ENCODE measurements at regions not wholly inside any gene's neighbourhood (a gene's known extent, or its start where the extent isn't known, plus 50 kb on each side); places are given as distances from the start of the nearest gene placed in this dataset.

DNA sequence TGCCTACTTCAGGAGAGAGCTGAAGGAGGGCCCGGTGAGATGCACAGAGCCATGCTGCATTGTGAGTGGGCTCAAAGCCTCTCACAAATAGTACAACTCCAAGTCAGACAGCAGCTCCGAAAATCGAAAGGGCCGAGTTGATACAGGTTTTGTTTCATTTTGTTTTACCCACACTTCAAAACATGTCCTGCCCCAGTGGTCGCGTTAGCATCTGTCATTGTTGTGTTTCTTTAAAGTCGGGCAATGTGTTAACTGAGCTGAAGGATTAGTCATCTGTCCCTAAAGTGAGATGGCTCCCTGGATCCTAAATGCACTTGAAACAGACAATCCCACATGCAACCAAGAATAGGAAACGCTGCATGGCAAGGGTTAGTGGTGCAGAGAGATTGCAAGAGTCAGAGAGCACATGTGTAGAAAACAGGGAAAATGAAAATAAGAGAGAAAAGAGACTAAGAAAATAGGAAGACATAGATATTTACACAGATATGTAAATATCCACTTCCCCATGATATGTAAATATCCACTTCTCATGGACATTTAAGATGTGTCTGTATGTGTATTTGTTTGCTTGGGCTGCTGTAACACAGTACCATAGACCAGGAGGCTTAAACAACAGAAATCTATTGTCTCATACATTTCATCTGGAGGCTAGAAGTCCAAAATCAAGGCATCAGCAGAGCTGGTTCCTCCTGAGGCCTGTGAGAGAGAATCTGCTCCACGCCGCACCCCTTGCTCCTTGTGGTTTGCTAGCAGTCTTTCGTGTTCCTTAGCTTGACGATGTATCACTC lies 131.4 kb upstream of the RAB4A start:
- H3K9ac ChIP-seq (ENCODE audit: low read depth in 1 of 2, low read length in 2 of 2): no peak overlapping the region
- H3K36me3 ChIP-seq (ENCODE audit: control insufficient read depth in 2 of 2, insufficient read depth in 2 of 2, low read length in 2 of 2): no peaks in the 10 kb centered on the region
- no peak overlapping the region for H3K27ac ChIP-seq (ENCODE audit: low read depth in 2 of 2, low read length in 2 of 2)
- no peaks in the 10 kb centered on the region for H3K4me1 ChIP-seq (ENCODE audit: control insufficient read depth in 2 of 2, insufficient read depth in 2 of 2, low read length in 2 of 2)
- no peaks in the 10 kb centered on the region for H3K27me3 ChIP-seq (ENCODE audit: control insufficient read depth in 2 of 2, insufficient read depth in 2 of 2, low read length in 2 of 2)
- peak overlapping the region in 1 of 2 donors; percentile 22 for H3K4me3 ChIP-seq (ENCODE audit: low read length in 2 of 2)
- no peaks in the 10 kb centered on the region for H3K9me3 ChIP-seq (ENCODE audit: control insufficient read depth in 2 of 2, low read length in 2 of 2)

DNA sequence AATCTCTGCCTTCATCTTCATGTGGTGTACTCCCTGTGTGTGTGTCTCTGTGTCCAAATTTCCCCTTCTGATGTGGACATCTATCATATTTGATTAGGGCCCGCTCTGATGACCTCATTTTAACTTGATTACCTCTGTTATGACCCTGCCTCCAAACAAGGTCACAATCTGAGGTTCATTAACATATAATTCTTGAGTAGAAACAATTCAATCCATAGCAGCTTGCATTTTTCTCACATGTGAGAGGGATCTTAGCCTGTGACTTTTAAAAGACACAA lies 130.9 kb upstream of the RAB4A start:
- Histone ChIP-seq H3K9ac (ENCODE audit: low read depth in 1 of 2, low read length in 2 of 2) (no peak overlapping the region), H3K4me3 (ENCODE audit: low read length in 2 of 2) (no peak overlapping the region), H3K27ac (ENCODE audit: low read depth in 2 of 2, low read length in 2 of 2) (no peak overlapping the region), H3K9me3 (ENCODE audit: control insufficient read depth in 2 of 2, low read length in 2 of 2) (no peaks in the 10 kb centered on the region), H3K4me1 (ENCODE audit: control insufficient read depth in 2 of 2, insufficient read depth in 2 of 2, low read length in 2 of 2) (no peaks in the 10 kb centered on the region), H3K27me3 (ENCODE audit: control insufficient read depth in 2 of 2, insufficient read depth in 2 of 2, low read length in 2 of 2) (no peaks in the 10 kb centered on the region), H3K36me3 (ENCODE audit: control insufficient read depth in 2 of 2, insufficient read depth in 2 of 2, low read length in 2 of 2) (no peaks in the 10 kb centered on the region)

DNA sequence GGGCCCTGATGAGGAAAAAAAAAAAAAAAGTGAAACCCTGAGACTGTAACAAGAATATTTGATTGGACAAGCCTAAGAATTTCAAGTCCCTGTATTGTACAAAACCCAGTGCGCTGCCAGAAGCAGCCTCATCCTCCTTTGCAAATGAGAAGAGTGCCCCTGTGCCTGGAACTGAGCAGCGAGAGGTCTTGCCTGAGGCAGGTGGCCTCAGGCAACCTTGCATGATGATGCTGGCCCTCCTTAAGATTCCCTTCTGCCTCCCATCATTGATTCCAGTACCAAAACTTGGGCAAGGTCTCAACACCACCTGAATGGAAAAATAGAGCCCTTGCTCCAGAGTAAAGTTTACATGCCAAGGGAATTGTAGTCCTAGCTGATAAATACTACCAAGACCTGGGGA lies 129.6 kb upstream of the RAB4A start:
- Histone ChIP-seq H3K4me1 (ENCODE audit: control insufficient read depth in 2 of 2, insufficient read depth in 2 of 2, low read length in 2 of 2) (no peaks in the 10 kb centered on the region), H3K36me3 (ENCODE audit: control insufficient read depth in 2 of 2, insufficient read depth in 2 of 2, low read length in 2 of 2) (no peaks in the 10 kb centered on the region), H3K4me3 (ENCODE audit: low read length in 2 of 2) (no peak overlapping the region), H3K27me3 (ENCODE audit: control insufficient read depth in 2 of 2, insufficient read depth in 2 of 2, low read length in 2 of 2) (no peaks in the 10 kb centered on the region), H3K9me3 (ENCODE audit: control insufficient read depth in 2 of 2, low read length in 2 of 2) (no peaks in the 10 kb centered on the region), H3K27ac (ENCODE audit: low read depth in 2 of 2, low read length in 2 of 2) (no peak overlapping the region), H3K9ac (ENCODE audit: low read depth in 1 of 2, low read length in 2 of 2) (no peak overlapping the region)

DNA sequence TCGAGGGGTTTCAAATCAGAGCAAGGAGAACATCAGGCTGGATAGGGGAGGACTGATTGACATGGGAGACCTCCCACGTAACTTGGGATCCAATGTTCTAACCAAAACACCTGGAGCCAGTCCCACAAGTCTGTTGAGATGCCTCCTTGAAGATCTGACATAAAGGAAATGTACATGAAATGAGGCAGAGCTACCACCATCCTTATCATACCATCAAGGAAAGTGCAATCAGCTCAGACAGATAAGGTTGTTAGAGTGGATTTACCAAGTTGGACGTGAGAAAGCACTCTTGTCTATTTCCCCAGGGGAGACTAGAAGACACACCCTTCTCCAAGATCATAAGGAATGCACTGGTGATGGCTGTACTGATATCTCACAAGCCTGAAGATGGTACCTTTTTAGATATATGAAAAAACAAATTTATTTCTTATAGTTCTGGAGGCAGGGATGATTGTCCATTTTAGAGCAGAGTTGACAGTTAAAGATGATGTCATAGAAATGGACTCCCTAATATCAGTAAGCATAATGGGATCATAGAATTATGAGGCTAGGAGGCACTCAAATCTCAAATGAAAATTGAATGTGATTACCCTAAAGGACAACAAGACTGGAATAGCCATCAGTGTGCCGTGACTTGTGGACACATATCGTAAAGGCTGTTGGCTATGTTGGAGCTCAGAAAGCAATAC lies 129.1 kb upstream of the RAB4A start:
- H3K4me1 ChIP-seq (ENCODE audit: control insufficient read depth in 2 of 2, insufficient read depth in 2 of 2, low read length in 2 of 2): no peaks in the 10 kb centered on the region
- no peaks in the 10 kb centered on the region for H3K36me3 ChIP-seq (ENCODE audit: control insufficient read depth in 2 of 2, insufficient read depth in 2 of 2, low read length in 2 of 2)
- H3K27me3 ChIP-seq (ENCODE audit: control insufficient read depth in 2 of 2, insufficient read depth in 2 of 2, low read length in 2 of 2): no peaks in the 10 kb centered on the region
- H3K9me3 ChIP-seq (ENCODE audit: control insufficient read depth in 2 of 2, low read length in 2 of 2): no peaks in the 10 kb centered on the region
- no peak overlapping the region for H3K9ac ChIP-seq (ENCODE audit: low read depth in 1 of 2, low read length in 2 of 2)
- no peak overlapping the region for H3K4me3 ChIP-seq (ENCODE audit: low read length in 2 of 2)
- no peak overlapping the region for H3K27ac ChIP-seq (ENCODE audit: low read depth in 2 of 2, low read length in 2 of 2)

DNA sequence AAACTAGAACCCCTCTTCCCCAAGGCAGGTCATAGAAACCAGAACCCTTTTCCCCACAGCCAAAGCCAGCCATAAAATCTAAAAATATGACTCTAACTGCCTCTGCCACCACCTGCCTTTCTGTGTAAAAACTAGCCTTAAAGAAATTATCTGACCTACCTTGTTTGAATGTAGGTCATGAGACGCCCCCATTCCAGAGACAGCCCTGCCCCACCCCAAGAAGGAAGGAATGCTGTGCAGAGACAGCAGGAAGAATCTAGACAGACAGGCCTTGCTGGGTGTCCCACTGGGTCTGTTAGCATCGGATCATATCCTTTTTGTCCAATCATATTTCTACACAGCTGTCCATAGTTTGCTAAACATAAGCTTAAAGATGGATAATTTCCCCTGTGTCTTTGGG lies 128.4 kb upstream of the RAB4A start:
- no peaks in the 10 kb centered on the region for H3K9me3 ChIP-seq (ENCODE audit: control insufficient read depth in 2 of 2, low read length in 2 of 2)
- no peaks in the 10 kb centered on the region for H3K27me3 ChIP-seq (ENCODE audit: control insufficient read depth in 2 of 2, insufficient read depth in 2 of 2, low read length in 2 of 2)
- H3K4me1 ChIP-seq (ENCODE audit: control insufficient read depth in 2 of 2, insufficient read depth in 2 of 2, low read length in 2 of 2): no peaks in the 10 kb centered on the region
- H3K4me3 ChIP-seq (ENCODE audit: low read length in 2 of 2): no peak overlapping the region
- no peaks in the 10 kb centered on the region for H3K36me3 ChIP-seq (ENCODE audit: control insufficient read depth in 2 of 2, insufficient read depth in 2 of 2, low read length in 2 of 2)
- no peak overlapping the region for H3K27ac ChIP-seq (ENCODE audit: low read depth in 2 of 2, low read length in 2 of 2)
- H3K9ac ChIP-seq (ENCODE audit: low read depth in 1 of 2, low read length in 2 of 2): no peak overlapping the region

DNA sequence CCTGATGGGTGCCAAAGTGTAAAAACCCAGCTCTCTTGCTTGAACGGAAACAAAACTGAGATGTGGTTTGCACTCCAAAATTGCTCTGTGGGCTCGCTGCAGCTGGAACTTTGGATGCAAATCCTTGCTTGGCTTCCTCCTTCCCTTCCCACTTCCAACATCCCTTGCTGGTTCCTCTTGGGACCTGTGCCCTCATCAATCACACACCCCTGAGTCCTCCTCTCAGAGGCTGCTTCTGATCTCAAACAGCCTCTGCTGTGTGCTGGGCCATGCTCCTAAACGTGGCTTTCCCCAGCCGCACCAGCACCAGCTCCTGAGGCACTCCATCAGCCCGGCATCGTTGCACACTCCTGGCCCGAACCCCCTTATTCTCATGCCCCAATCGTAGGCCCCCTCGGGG lies 124.3 kb upstream of the RAB4A start:
- H3K4me1 ChIP-seq (ENCODE audit: control insufficient read depth in 2 of 2, insufficient read depth in 2 of 2, low read length in 2 of 2): no peaks in the 10 kb centered on the region
- H3K9ac ChIP-seq (ENCODE audit: low read depth in 1 of 2, low read length in 2 of 2): no peak overlapping the region
- no peaks in the 10 kb centered on the region for H3K36me3 ChIP-seq (ENCODE audit: control insufficient read depth in 2 of 2, insufficient read depth in 2 of 2, low read length in 2 of 2)
- no peak overlapping the region for H3K27ac ChIP-seq (ENCODE audit: low read depth in 2 of 2, low read length in 2 of 2)
- no peak overlapping the region for H3K4me3 ChIP-seq (ENCODE audit: low read length in 2 of 2)
- no peaks in the 10 kb centered on the region for H3K9me3 ChIP-seq (ENCODE audit: control insufficient read depth in 2 of 2, low read length in 2 of 2)
- peaks cover 0 to 7% of the 10 kb centered on the region in 2 donors for H3K27me3 ChIP-seq (ENCODE audit: control insufficient read depth in 2 of 2, insufficient read depth in 2 of 2, low read length in 2 of 2)

DNA sequence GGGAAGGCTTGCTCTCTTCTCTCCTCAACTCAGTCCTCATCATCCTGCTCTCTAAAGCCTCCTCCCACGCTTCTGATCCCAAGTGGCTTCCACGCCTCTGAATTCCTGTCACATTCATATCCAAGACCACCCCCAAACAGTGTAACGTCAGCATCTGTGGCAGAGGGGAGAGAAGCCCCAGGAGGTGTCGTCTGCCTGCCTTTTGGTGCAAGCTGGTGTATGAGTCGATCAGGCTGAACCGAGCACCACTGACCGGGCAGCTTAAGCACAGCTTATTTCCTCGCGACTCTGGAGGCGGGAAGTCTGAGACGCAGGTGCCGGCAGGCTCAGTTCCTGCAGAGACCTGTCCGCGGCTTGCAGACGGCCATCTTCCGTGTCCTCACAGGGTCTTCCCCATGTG lies 123.8 kb upstream of the RAB4A start:
- Histone ChIP-seq H3K4me1 (ENCODE audit: control insufficient read depth in 2 of 2, insufficient read depth in 2 of 2, low read length in 2 of 2) (no peaks in the 10 kb centered on the region), H3K27ac (ENCODE audit: low read depth in 2 of 2, low read length in 2 of 2) (no peak overlapping the region), H3K9ac (ENCODE audit: low read depth in 1 of 2, low read length in 2 of 2) (no peak overlapping the region), H3K36me3 (ENCODE audit: control insufficient read depth in 2 of 2, insufficient read depth in 2 of 2, low read length in 2 of 2) (no peaks in the 10 kb centered on the region), H3K4me3 (ENCODE audit: low read length in 2 of 2) (no peak overlapping the region), H3K27me3 (ENCODE audit: control insufficient read depth in 2 of 2, insufficient read depth in 2 of 2, low read length in 2 of 2) (peaks cover 0 to 7% of the 10 kb centered on the region in 2 donors), H3K9me3 (ENCODE audit: control insufficient read depth in 2 of 2, low read length in 2 of 2) (no peaks in the 10 kb centered on the region)

DNA sequence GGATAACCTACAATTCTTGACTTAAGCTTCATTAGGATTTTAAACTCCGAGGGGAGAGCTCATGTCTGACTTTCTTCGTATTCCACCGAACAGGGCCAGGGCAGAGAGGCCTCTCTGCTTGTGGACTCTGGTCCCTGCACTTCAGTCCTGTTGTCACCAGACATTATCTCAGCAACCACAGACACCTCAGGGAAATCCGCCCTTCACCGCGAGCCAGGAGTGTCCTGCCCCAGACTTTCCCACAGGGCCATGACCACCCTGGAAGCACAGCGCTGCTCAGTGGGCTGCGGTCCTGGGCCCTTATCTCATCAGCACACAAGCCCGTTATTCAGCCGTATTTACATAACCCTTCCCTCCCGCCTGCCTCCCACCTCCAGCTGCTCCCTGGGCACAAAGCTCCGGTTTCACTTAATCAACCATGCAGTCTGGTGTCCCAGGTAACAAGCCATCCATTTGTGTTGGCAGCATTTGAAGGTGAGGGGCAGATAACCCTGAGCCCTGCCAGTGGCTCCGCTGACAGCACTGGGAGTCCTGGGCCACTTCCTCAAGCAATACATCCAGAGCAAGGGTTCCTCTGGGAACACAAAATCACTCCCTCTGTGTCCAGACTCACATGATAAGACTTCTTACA lies 122.8 kb upstream of the RAB4A start:
- no peaks in the 10 kb centered on the region for H3K36me3 ChIP-seq (ENCODE audit: control insufficient read depth in 2 of 2, insufficient read depth in 2 of 2, low read length in 2 of 2)
- no peak overlapping the region for H3K4me3 ChIP-seq (ENCODE audit: low read length in 2 of 2)

DNA sequence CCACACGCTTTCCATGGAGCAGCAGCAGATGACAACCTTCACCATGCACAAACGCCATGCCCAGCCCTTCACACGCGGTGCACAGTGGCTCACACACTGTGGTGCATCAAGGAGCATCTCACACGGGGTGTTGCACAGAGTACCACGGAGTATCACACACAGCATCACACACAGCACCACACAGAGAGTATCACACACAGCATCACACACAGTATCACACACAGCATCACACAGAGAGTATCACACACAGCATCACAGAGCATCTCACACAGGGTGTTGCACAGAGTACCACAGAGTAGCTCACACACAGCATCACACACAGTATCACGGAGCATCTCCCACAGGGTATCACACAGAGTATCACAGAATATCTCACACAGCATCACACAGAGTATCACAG lies 122.2 kb upstream of the RAB4A start:
- H3K36me3 ChIP-seq (ENCODE audit: control insufficient read depth in 2 of 2, insufficient read depth in 2 of 2, low read length in 2 of 2): no peaks in the 10 kb centered on the region
- no peaks in the 10 kb centered on the region for H3K4me1 ChIP-seq (ENCODE audit: control insufficient read depth in 2 of 2, insufficient read depth in 2 of 2, low read length in 2 of 2)
- no peak overlapping the region for H3K27ac ChIP-seq (ENCODE audit: low read depth in 2 of 2, low read length in 2 of 2)
- no peak overlapping the region for H3K4me3 ChIP-seq (ENCODE audit: low read length in 2 of 2)
- H3K27me3 ChIP-seq (ENCODE audit: control insufficient read depth in 2 of 2, insufficient read depth in 2 of 2, low read length in 2 of 2): peaks cover 0 to 7% of the 10 kb centered on the region in 2 donors
- no peak overlapping the region for H3K9ac ChIP-seq (ENCODE audit: low read depth in 1 of 2, low read length in 2 of 2)
- no peaks in the 10 kb centered on the region for H3K9me3 ChIP-seq (ENCODE audit: control insufficient read depth in 2 of 2, low read length in 2 of 2)

More for the DNA sequence above, 122.8 kb upstream of the RAB4A start:
- H3K27ac ChIP-seq (ENCODE audit: low read depth in 2 of 2, low read length in 2 of 2): no peak overlapping the region
- no peaks in the 10 kb centered on the region for H3K4me1 ChIP-seq (ENCODE audit: control insufficient read depth in 2 of 2, insufficient read depth in 2 of 2, low read length in 2 of 2)
- no peaks in the 10 kb centered on the region for H3K9me3 ChIP-seq (ENCODE audit: control insufficient read depth in 2 of 2, low read length in 2 of 2)
- H3K27me3 ChIP-seq (ENCODE audit: control insufficient read depth in 2 of 2, insufficient read depth in 2 of 2, low read length in 2 of 2): peaks cover 0 to 7% of the 10 kb centered on the region in 2 donors
- H3K9ac ChIP-seq (ENCODE audit: low read depth in 1 of 2, low read length in 2 of 2): no peak overlapping the region

DNA sequence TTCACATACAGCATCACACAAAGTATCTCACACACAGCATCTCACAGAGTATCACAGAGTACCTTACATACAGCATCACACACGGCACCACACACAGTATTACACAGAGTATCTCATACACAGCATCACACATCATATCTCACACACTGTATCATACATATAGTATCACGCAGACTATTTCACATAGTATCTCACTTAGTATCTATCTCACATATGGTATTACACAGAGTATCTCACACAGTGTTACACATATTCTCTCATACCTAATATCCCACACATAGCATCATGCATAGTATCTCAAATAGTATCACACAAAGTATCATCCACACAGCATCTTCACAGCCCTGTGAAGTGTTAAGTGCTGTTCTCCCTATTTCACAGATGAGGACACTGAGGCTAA lies 121.5 kb upstream of the RAB4A start:
- no peak overlapping the region for H3K4me3 ChIP-seq (ENCODE audit: low read length in 2 of 2)
- H3K9me3 ChIP-seq (ENCODE audit: control insufficient read depth in 2 of 2, low read length in 2 of 2): no peaks in the 10 kb centered on the region

More for the DNA sequence above, 121.5 kb upstream of the RAB4A start:
- Histone ChIP-seq H3K4me1 (ENCODE audit: control insufficient read depth in 2 of 2, insufficient read depth in 2 of 2, low read length in 2 of 2) (no peaks in the 10 kb centered on the region), H3K27ac (ENCODE audit: low read depth in 2 of 2, low read length in 2 of 2) (no peak overlapping the region), H3K27me3 (ENCODE audit: control insufficient read depth in 2 of 2, insufficient read depth in 2 of 2, low read length in 2 of 2) (peaks cover 0 to 7% of the 10 kb centered on the region in 2 donors), H3K36me3 (ENCODE audit: control insufficient read depth in 2 of 2, insufficient read depth in 2 of 2, low read length in 2 of 2) (no peaks in the 10 kb centered on the region), H3K9ac (ENCODE audit: low read depth in 1 of 2, low read length in 2 of 2) (no peak overlapping the region)
